GM23338 (cell line): ENCODE measurements at regions not wholly inside any gene's neighbourhood (a gene's known extent, or its start where the extent isn't known, plus 50 kb on each side); places are given as distances from the start of the nearest gene placed in this dataset.

Experiments
- ATAC-seq: fragments of 200-7000 bp; cut with Tn5 transposase; 3 replicates; pipeline ENCODE4 v1.9.1; 2020
- DNase-seq: peaks from one replicate; pipeline ENCODE4 v3.0.0-alpha.2; 2015; ENCODE audit warnings: low spot score
- H2AFZ ChIP-seq: fragments of 200-600 bp; sonication (generic); 2 replicates; pipeline ENCODE4 v1.8.0; 2016; ENCODE audit warnings: antibody characterized with exemption, mild to moderate bottlenecking, moderate library complexity
- H3F3A ChIP-seq: fragments of 200-600 bp; sonication (generic); replicated peaks from 2 replicates; pipeline ENCODE4 v1.8.0; 2017; ENCODE audit warnings: antibody characterized with exemption, mixed run types, low read depth
- H3K27ac ChIP-seq: fragments of 200-600 bp; sonication (generic); 2 replicates; pipeline ENCODE4 v1.6.1; 2016; ENCODE audit warnings: low read depth
- H3K27me3 ChIP-seq: fragments of 200-600 bp; sonication (generic); 2 replicates; pipeline ENCODE4 v1.8.0; 2016; ENCODE audit warnings: mild to moderate bottlenecking, mixed run types, moderate library complexity; ENCODE audit not compliant: insufficient read depth
- H3K36me3 ChIP-seq: fragments of 200-600 bp; sonication (generic); 2 replicates; pipeline ENCODE4 v1.8.0; 2016; ENCODE audit warnings: mild to moderate bottlenecking; ENCODE audit not compliant: insufficient read depth
- H3K4me1 ChIP-seq: fragments of 200-600 bp; sonication (generic); 2 replicates; pipeline ENCODE4 v1.8.0; 2016; ENCODE audit warnings: mild to moderate bottlenecking, moderate library complexity; ENCODE audit not compliant: insufficient read depth
- H3K4me2 ChIP-seq: fragments of 200-600 bp; sonication (generic); 2 replicates; pipeline ENCODE4 v1.7.1; 2017; ENCODE audit warnings: mixed run types
- H3K4me3 ChIP-seq: fragments of 200-600 bp; sonication (generic); 2 replicates; pipeline ENCODE4 v1.6.1; 2016; ENCODE audit warnings: mixed run types
- H3K79me2 ChIP-seq: fragments of 200-600 bp; sonication (generic); replicated peaks from 2 replicates; pipeline ENCODE4 v1.8.0; 2017; ENCODE audit warnings: mild to moderate bottlenecking; ENCODE audit not compliant: insufficient read depth
- H3K9me2 ChIP-seq: fragments of 200-600 bp; sonication (generic); 2 replicates; pipeline ENCODE4 v1.8.0; 2017; ENCODE audit not compliant: insufficient read depth
- H4K20me1 ChIP-seq: fragments of 200-600 bp; sonication (generic); replicated peaks from 2 replicates; pipeline ENCODE4 v1.8.0; 2017; ENCODE audit warnings: mild to moderate bottlenecking; ENCODE audit not compliant: insufficient read depth
- H3K27ac Mint-ChIP-seq: 2 replicates; pipeline ENCODE4 v1.8.0; 2020; ENCODE audit warnings: inconsistent platforms, mild to moderate bottlenecking, moderate library complexity, mixed read lengths
- H3K27me3 Mint-ChIP-seq: 3 replicates; pipeline ENCODE4 v1.8.0; 2022; ENCODE audit warnings: low read depth, mild to moderate bottlenecking, moderate library complexity, mixed read lengths, inconsistent platforms; ENCODE audit not compliant: insufficient read depth, poor library complexity
- H3K36me3 Mint-ChIP-seq: 3 replicates; pipeline ENCODE4 v1.8.0; 2021; ENCODE audit warnings: low read depth, mild to moderate bottlenecking, inconsistent platforms, moderate library complexity, mixed read lengths
- H3K4me1 Mint-ChIP-seq: 3 replicates; pipeline ENCODE4 v1.8.0; 2020; ENCODE audit warnings: mild to moderate bottlenecking, inconsistent platforms, mixed read lengths
- H3K4me3 Mint-ChIP-seq: 3 replicates; pipeline ENCODE4 v1.8.0; 2021; ENCODE audit warnings: moderate library complexity, mild to moderate bottlenecking, inconsistent platforms, mixed read lengths
- H3K9me3 Mint-ChIP-seq: 3 replicates; pipeline ENCODE4 v1.8.0; 2020; ENCODE audit warnings: moderate library complexity, mild to moderate bottlenecking, inconsistent platforms, mixed read lengths
- CREB1 ChIP-seq: fragments of 250-450 bp; sonication (Bioruptor Pico); IDR thresholded peaks from 2 replicates; pipeline ENCODE4 v1.5.0; 2020; ENCODE audit warnings: low read depth, mild to moderate bottlenecking, moderate library complexity
- CTCF ChIP-seq, 2 experiments: fragments of 200-600 bp in 1 of 2; sonication (generic) in 1 of 2; conservative IDR thresholded peaks; 2 replicates each; pipeline versions ENCODE4 v1.5.1 to v1.6.1; 2016 to 2017; ENCODE audit warnings: antibody characterized with exemption in 2 of 2, low read depth in 2 of 2, mild to moderate bottlenecking in 2 of 2, moderate library complexity in 1 of 2
- ETS1 ChIP-seq: IDR thresholded peaks from 2 replicates; pipeline ENCODE4 v1.6.1; 2016; ENCODE audit warnings: antibody characterized with exemption
- EZH2 ChIP-seq: fragments of 200-600 bp; sonication (generic); IDR thresholded peaks from one replicate; pipeline ENCODE4 v1.8.0; 2017; ENCODE audit warnings: antibody characterized with exemption, mild to moderate bottlenecking, low read depth; ENCODE audit not compliant: unreplicated experiment
- EZH2phosphoT487 ChIP-seq: fragments of 200-600 bp; sonication (generic); IDR thresholded peaks from one replicate; pipeline ENCODE4 v1.8.1; 2018; ENCODE audit warnings: antibody characterized with exemption; ENCODE audit not compliant: unreplicated experiment
- REST ChIP-seq: IDR thresholded peaks from one replicate; pipeline ENCODE4 v1.6.1; 2018; ENCODE audit warnings: antibody characterized with exemption; ENCODE audit not compliant: unreplicated experiment
- STAT1 ChIP-seq: IDR thresholded peaks from one replicate; pipeline ENCODE4 v1.6.1; 2016; ENCODE audit warnings: antibody characterized with exemption; ENCODE audit not compliant: unreplicated experiment
- ZNF114 ChIP-seq: fragments of 250-450 bp; sonication (Bioruptor Pico); IDR thresholded peaks from 2 replicates; pipeline ENCODE4 v1.5.0; 2020; ENCODE audit warnings: mild to moderate bottlenecking, moderate library complexity
- ZNF331 ChIP-seq: fragments of 250-450 bp; sonication (Bioruptor Pico); IDR thresholded peaks from 2 replicates; pipeline ENCODE4 v1.5.0; 2020; ENCODE audit warnings: low read depth, mild to moderate bottlenecking, moderate library complexity

- Mint-ChIP-seq H3K9me3 (peaks cover 11% of the 10 kb centered on the region), H3K4me3 (no peak overlapping the region), H3K36me3 (peaks cover 17% of the 10 kb centered on the region), H3K27me3 (peaks cover 5% of the 10 kb centered on the region), H3K4me1 (peaks cover 34% of the 10 kb centered on the region), H3K27ac (no peak overlapping the region)
- Histone ChIP-seq H3K9me2 (no peaks in the 10 kb centered on the region), H3K36me3 (no peaks in the 10 kb centered on the region), H3K4me3 (no peak overlapping the region), H3K4me1 (peaks cover under 1% of the 10 kb centered on the region; the same call in 1 of the 2 replicates), H3F3A (no peaks in the 10 kb centered on the region), H3K27ac (no peak overlapping the region), H2AFZ (no peak overlapping the region), H3K27me3 (no peaks in the 10 kb centered on the region), H3K79me2 (no peaks in the 10 kb centered on the region), H4K20me1 (no peaks in the 10 kb centered on the region), H3K4me2 (no peak overlapping the region)
- DNase-seq (peak; percentile 95), ATAC-seq (peak; percentile 98)
- no peak for TF ChIP-seq EZH2
- no peak for TF ChIP-seq REST
- no peak for TF ChIP-seq STAT1
- no peak for TF ChIP-seq CREB1 (CRISPR knock-in tag)
- no peak for TF ChIP-seq EZH2phosphoT487
- 0 out of 2 replicates have a peak, but pooled peaks have one; percentile 16 for TF ChIP-seq ZNF331 (CRISPR knock-in tag)
- TF ChIP-seq CTCF (conservative IDR thresholded peaks at IDR 0.05; ENCODE audit: low read depth in 2 of 2), result peak; percentile 93 to 98
- 0 out of 2 replicates have a peak, but pooled peaks have one; percentile 41 for TF ChIP-seq ZNF114 (CRISPR knock-in tag)
- no peak for TF ChIP-seq ETS1
These were observed 234.8 kb upstream of the JADE1 start for GRCh38 chr4:128574706-128575105.
